Endodermal cell (in vitro differentiated cells): ENCODE measurements at regions not wholly inside any gene's neighbourhood (a gene's known extent, or its start where the extent isn't known, plus 50 kb on each side); places are given as distances from the start of the nearest gene placed in this dataset.

Experiments
- DNase-seq: peaks from one replicate; pipeline ENCODE4 v3.0.0-alpha.2; 2017
- H3K27ac ChIP-seq: 2 replicates; pipeline ENCODE4 v1.5.1; 2013; ENCODE audit warnings: mild to moderate bottlenecking, low read depth, low read length, moderate library complexity
- H3K27me3 ChIP-seq: 2 replicates; pipeline ENCODE4 v1.6.1; 2013; ENCODE audit warnings: mild to moderate bottlenecking, low read length, moderate library complexity; ENCODE audit not compliant: insufficient read depth, control insufficient read depth, poor library complexity, severe bottlenecking
- H3K36me3 ChIP-seq: 2 replicates; pipeline ENCODE4 v1.7.0; 2013; ENCODE audit warnings: mild to moderate bottlenecking, low read length, moderate library complexity; ENCODE audit not compliant: control insufficient read depth, insufficient read depth
- H3K4me1 ChIP-seq: one replicate; pipeline ENCODE4 v1.7.0; 2013; ENCODE audit warnings: low read length; ENCODE audit not compliant: control insufficient read depth, insufficient read depth
- H3K4me3 ChIP-seq: 2 replicates; pipeline ENCODE4 v1.5.1; 2013; ENCODE audit warnings: mild to moderate bottlenecking, low read length, moderate library complexity
- H3K9ac ChIP-seq: 2 replicates; pipeline ENCODE4 v1.6.1; 2013; ENCODE audit warnings: mild to moderate bottlenecking, low read length, moderate library complexity; ENCODE audit not compliant: poor library complexity, severe bottlenecking; ENCODE audit errors: extremely low read depth
- H3K9me3 ChIP-seq: 2 replicates; pipeline ENCODE4 v1.6.1; 2013; ENCODE audit warnings: mild to moderate bottlenecking, low read length, moderate library complexity; ENCODE audit not compliant: control insufficient read depth
- H3K27ac Mint-ChIP-seq: 2 replicates; pipeline ENCODE4 v1.8.0; 2020; ENCODE audit warnings: mixed read lengths
- H3K27me3 Mint-ChIP-seq: 2 replicates; pipeline ENCODE4 v1.8.0; 2021; ENCODE audit warnings: mild to moderate bottlenecking, mixed read lengths; ENCODE audit not compliant: insufficient read depth
- H3K36me3 Mint-ChIP-seq: 2 replicates; pipeline ENCODE4 v1.8.0; 2020; ENCODE audit warnings: low read depth, mixed read lengths
- H3K4me1 Mint-ChIP-seq: 2 replicates; pipeline ENCODE4 v1.8.0; 2020; ENCODE audit warnings: mixed read lengths
- H3K4me3 Mint-ChIP-seq: 2 replicates; pipeline ENCODE4 v1.8.0; 2020; ENCODE audit warnings: mild to moderate bottlenecking, moderate library complexity, mixed read lengths
- H3K9me3 Mint-ChIP-seq: 2 replicates; pipeline ENCODE4 v1.8.0; 2020; ENCODE audit warnings: mild to moderate bottlenecking, mixed read lengths
- WGBS, 2 experiments: methylation state at CpG; one replicate each; pipeline versions ENCODE4 v1.1.5 to v1.1.7; 2013; ENCODE audit warnings: missing lambda C conversion rate in 2 of 2, mixed read lengths in 1 of 2; ENCODE audit not compliant: insufficient coverage in 1 of 2, insufficient read length in 1 of 2; 5-methylcytosine and 5-hydroxymethylcytosine counted together
- TF ChIP-seq, protein P1 (sequence below): fragments of 200-600 bp; sonication (generic); conservative IDR thresholded peaks from 2 replicates; pipeline ENCODE4 v1.5.0; 2021; ENCODE audit warnings: antibody characterized with exemption, mild to moderate bottlenecking

DNA sequence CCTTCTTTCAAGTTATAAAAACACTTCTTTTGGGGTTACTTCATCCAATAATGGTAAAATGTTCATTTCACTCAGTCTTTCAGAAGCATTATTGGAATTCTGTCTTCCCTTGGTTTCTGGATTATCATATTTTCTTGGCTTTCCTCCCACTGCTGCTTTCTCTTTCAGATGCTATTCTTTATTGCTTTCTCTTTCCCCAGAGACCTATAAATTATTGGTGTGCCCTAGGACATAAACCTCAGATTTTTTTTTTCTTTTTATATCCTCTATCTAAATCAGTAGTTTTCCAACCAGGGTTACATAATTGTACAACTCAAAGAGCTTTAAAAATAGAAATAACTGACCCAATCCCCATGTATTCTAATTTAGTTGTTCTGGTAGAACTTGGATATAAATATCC is 1005.5 kb downstream of the ARAP2 start:
- no peaks in the 10 kb centered on the region for H3K36me3 ChIP-seq
- no peaks in the 10 kb centered on the region for H3K4me1 ChIP-seq
- TF ChIP-seq, protein P1, sequence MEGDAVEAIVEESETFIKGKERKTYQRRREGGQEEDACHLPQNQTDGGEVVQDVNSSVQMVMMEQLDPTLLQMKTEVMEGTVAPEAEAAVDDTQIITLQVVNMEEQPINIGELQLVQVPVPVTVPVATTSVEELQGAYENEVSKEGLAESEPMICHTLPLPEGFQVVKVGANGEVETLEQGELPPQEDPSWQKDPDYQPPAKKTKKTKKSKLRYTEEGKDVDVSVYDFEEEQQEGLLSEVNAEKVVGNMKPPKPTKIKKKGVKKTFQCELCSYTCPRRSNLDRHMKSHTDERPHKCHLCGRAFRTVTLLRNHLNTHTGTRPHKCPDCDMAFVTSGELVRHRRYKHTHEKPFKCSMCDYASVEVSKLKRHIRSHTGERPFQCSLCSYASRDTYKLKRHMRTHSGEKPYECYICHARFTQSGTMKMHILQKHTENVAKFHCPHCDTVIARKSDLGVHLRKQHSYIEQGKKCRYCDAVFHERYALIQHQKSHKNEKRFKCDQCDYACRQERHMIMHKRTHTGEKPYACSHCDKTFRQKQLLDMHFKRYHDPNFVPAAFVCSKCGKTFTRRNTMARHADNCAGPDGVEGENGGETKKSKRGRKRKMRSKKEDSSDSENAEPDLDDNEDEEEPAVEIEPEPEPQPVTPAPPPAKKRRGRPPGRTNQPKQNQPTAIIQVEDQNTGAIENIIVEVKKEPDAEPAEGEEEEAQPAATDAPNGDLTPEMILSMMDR: no peak
- no peak overlapping the region for H3K27ac Mint-ChIP-seq
- no peak overlapping the region for H3K27ac ChIP-seq
- no peaks in the 10 kb centered on the region for H3K27me3 Mint-ChIP-seq
- DNase-seq: no peak
- H3K27me3 ChIP-seq: no peaks in the 10 kb centered on the region
- H3K36me3 Mint-ChIP-seq: no peaks in the 10 kb centered on the region
- peaks cover 5% of the 10 kb centered on the region for H3K9me3 ChIP-seq
- H3K4me1 Mint-ChIP-seq: peaks cover 2% of the 10 kb centered on the region
- H3K4me3 Mint-ChIP-seq: no peak overlapping the region
- H3K9ac ChIP-seq: no peak overlapping the region
- H3K9me3 Mint-ChIP-seq: peaks cover 18% of the 10 kb centered on the region
- H3K4me3 ChIP-seq: no peak overlapping the region

DNA sequence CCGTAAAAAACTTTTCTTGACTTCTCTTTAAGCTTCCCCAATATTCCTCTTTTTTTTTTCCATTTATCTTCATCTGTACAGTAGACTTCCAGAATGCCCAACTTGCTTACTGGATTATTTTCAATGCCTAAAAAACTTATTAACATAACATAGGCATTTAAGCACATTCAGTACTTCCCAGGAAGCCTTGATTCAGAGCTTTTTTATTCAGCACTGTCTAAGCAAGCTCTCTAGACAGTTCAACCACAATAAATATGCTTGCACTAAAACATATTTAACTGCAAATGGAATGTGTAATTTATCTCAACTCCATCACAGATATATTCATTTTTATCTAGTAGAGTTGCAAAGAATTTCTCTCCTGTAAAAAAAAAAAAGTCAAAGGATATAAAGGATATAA is 997.8 kb downstream of the ARAP2 start:
- H3K27me3 ChIP-seq: no peaks in the 10 kb centered on the region
- H3K4me1 Mint-ChIP-seq: no peaks in the 10 kb centered on the region
- no peak for DNase-seq
- H3K27ac Mint-ChIP-seq: no peak overlapping the region
- no peaks in the 10 kb centered on the region for H3K9me3 ChIP-seq
- H3K4me3 Mint-ChIP-seq: no peak overlapping the region
- H3K36me3 ChIP-seq: no peaks in the 10 kb centered on the region
- no peaks in the 10 kb centered on the region for H3K4me1 ChIP-seq
- H3K27me3 Mint-ChIP-seq: no peaks in the 10 kb centered on the region
- H3K4me3 ChIP-seq: no peak overlapping the region
- WGBS, 2 experiments: 95% methylated on average over 1 of the region's 1 CpG; no CpG with 5 or more reads in 1 of the 2 experiments
- no peak overlapping the region for H3K27ac ChIP-seq
- TF ChIP-seq, protein P1: no peak
- H3K36me3 Mint-ChIP-seq: no peaks in the 10 kb centered on the region
- H3K9me3 Mint-ChIP-seq: peaks cover 5% of the 10 kb centered on the region
- no peak overlapping the region for H3K9ac ChIP-seq

DNA sequence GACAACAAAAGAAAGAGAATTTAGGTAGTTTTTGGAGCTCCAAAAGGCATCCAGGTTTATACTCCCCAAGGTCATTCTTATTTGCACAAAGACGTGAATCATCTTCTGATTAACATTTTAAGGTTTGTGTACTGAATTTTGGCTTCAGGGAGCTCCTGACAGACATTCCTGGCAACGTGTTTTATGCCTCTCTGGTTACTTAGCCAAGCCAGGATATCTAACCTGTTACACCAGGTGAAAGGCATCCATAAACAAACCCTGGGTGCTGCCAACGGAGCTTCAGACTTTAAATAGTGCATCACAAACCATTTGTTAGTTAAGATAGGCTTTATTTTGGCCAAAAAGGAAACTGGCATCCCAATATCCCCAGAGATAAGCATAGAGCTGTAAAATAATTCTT is 997.3 kb downstream of the ARAP2 start:
- Histone ChIP-seq H3K27me3 (no peaks in the 10 kb centered on the region), H3K36me3 (no peaks in the 10 kb centered on the region), H3K9me3 (no peaks in the 10 kb centered on the region), H3K4me3 (no peak overlapping the region), H3K27ac (no peak overlapping the region), H3K9ac (no peak overlapping the region), H3K4me1 (no peaks in the 10 kb centered on the region)
- H3K4me1 Mint-ChIP-seq: no peaks in the 10 kb centered on the region
- WGBS, 2 experiments: 61 to 64% methylated on average over 2 to 3 of the region's 3 CpGs
- H3K36me3 Mint-ChIP-seq: no peaks in the 10 kb centered on the region
- no peaks in the 10 kb centered on the region for H3K9me3 Mint-ChIP-seq
- TF ChIP-seq, protein P1: no peak
- H3K4me3 Mint-ChIP-seq: no peak overlapping the region
- H3K27ac Mint-ChIP-seq: no peak overlapping the region
- no peak for DNase-seq
- no peaks in the 10 kb centered on the region for H3K27me3 Mint-ChIP-seq
